H1 (cell line): ENCODE measurements at regions not wholly inside any gene's neighbourhood (a gene's known extent, or its start where the extent isn't known, plus 50 kb on each side); places are given as distances from the start of the nearest gene placed in this dataset.

Experiments used
- CTCF ChIA-PET: fragments of 300-600 bp; sonication (Branson Sonifier 250); formaldehyde crosslinking; loops from one replicate; lab custom pipeline; 2021; ENCODE audit not compliant: partially characterized antibody; lab: Charles Lee
- POLR2A ChIA-PET: fragments of 300-600 bp; sonication (Branson Sonifier 250); formaldehyde crosslinking; loops from one replicate; lab custom pipeline; 2021; ENCODE audit warnings: inconsistent platforms; ENCODE audit not compliant: partially characterized antibody; lab: Charles Lee
- DNase-seq, 2 experiments: peaks; one replicate each; pipeline versions ENCODE4 v3.0.0 to v3.0.0-alpha.2; 2010 to 2022; ENCODE audit warnings: low spot score in 2 of 2, low read depth in 1 of 2, mixed read lengths in 1 of 2
- FAIRE-seq: peaks from 2 replicates; lab custom pipeline; 2011; peaks lifted over from hg19 to GRCh38; lab: Jason Lieb, UNC
- H2AFZ ChIP-seq: 2 replicates; pipeline ENCODE4 v1.8.1; 2012; ENCODE audit warnings: low read length, inconsistent platforms
- H2AK5ac ChIP-seq: 2 replicates; pipeline ENCODE4 v1.6.1; 2013; ENCODE audit warnings: low read depth, low read length
- H2BK120ac ChIP-seq: replicated peaks from 2 replicates; pipeline ENCODE3; 2013; ENCODE audit warnings: low read depth, low read length, inconsistent platforms
- H2BK12ac ChIP-seq: 2 replicates; pipeline ENCODE4 v1.6.1; 2013; ENCODE audit warnings: low read depth, low read length
- H2BK15ac ChIP-seq: 2 replicates; pipeline ENCODE4 v1.6.1; 2013; ENCODE audit warnings: low read length
- H2BK20ac ChIP-seq: 2 replicates; pipeline ENCODE4 v1.6.1; 2013; ENCODE audit warnings: low read length
- H2BK5ac ChIP-seq: 2 replicates; pipeline ENCODE4 v1.6.1; 2013; ENCODE audit warnings: low read depth, low read length
- H3K14ac ChIP-seq: 2 replicates; pipeline ENCODE4 v1.6.1; 2013; ENCODE audit warnings: inconsistent platforms; ENCODE audit not compliant: insufficient read length
- H3K18ac ChIP-seq: 2 replicates; pipeline ENCODE4 v1.6.1; 2013; ENCODE audit warnings: low read length; ENCODE audit errors: extremely low read depth
- H3K23ac ChIP-seq: 2 replicates; pipeline ENCODE4 v1.6.1; 2013; ENCODE audit warnings: inconsistent platforms; ENCODE audit not compliant: insufficient read length
- H3K23me2 ChIP-seq: 2 replicates; pipeline ENCODE4 v1.6.1; 2013; ENCODE audit warnings: low read depth, low read length
- H3K27ac ChIP-seq: 2 replicates; pipeline ENCODE4 v1.6.1; 2011; ENCODE audit warnings: low read depth, low read length, inconsistent platforms
- H3K27me3 ChIP-seq, 4 experiments: replicated peaks in 1 of 4; 1 replicate in 1 of 4; 2 replicates in 3 of 4; pipeline versions ENCODE4 v1.6.1 to v1.8.1; 2011 to 2013; ENCODE audit warnings: low read length in 3 of 4, mild to moderate bottlenecking in 3 of 4, inconsistent platforms in 2 of 4, mixed read lengths in 2 of 4, moderate library complexity in 1 of 4; ENCODE audit not compliant: control insufficient read depth in 3 of 4, insufficient read depth in 3 of 4; ENCODE audit errors: extremely low read depth in 1 of 4
- H3K36me3 ChIP-seq, 4 experiments: 2 replicates each; pipeline versions ENCODE4 v1.6.1 to v1.8.1; 2011 to 2013; ENCODE audit warnings: mild to moderate bottlenecking in 4 of 4, low read length in 3 of 4, moderate library complexity in 2 of 4, control low read depth in 1 of 4, inconsistent platforms in 1 of 4; ENCODE audit not compliant: insufficient read depth in 4 of 4, control insufficient read depth in 2 of 4
- H3K4ac ChIP-seq: replicated peaks from 2 replicates; pipeline ENCODE3; 2013; ENCODE audit warnings: low read length, low read depth, mixed read lengths, inconsistent platforms; ENCODE audit not compliant: insufficient read length
- H3K4me1 ChIP-seq, 4 experiments: replicated peaks in 1 of 4; 1 replicate in 1 of 4; 2 replicates in 3 of 4; pipeline versions ENCODE4 v1.6.1 to v1.8.1; 2011 to 2013; ENCODE audit warnings: low read length in 3 of 4, inconsistent platforms in 2 of 4, mixed read lengths in 1 of 4; ENCODE audit not compliant: insufficient read depth in 4 of 4, control insufficient read depth in 3 of 4
- H3K4me2 ChIP-seq, 2 experiments: 2 replicates each; pipeline versions ENCODE4 v1.6.1 to v1.8.1; 2011 to 2013; ENCODE audit warnings: low read depth in 2 of 2, low read length in 2 of 2, control low read depth in 1 of 2, inconsistent platforms in 1 of 2, mild to moderate bottlenecking in 1 of 2; ENCODE audit not compliant: insufficient read depth in 1 of 2
- H3K4me3 ChIP-seq, 4 experiments: fragments of 200-600, 300-600 bp in 1 of 4; sonication (generic), shearing (Covaris generic), sonication (Bioruptor Twin) in 1 of 4; 2 replicates each; pipeline versions ENCODE4 v1.5.1 to v1.8.1; 2011 to 2016; ENCODE audit warnings: low read length in 4 of 4, low read depth in 3 of 4, control low read depth in 2 of 4, inconsistent platforms in 2 of 4, mild to moderate bottlenecking in 2 of 4, mixed read lengths in 1 of 4, moderate library complexity in 1 of 4; ENCODE audit not compliant: insufficient read depth in 2 of 4; ENCODE audit errors: extremely low read depth in 1 of 4
- H3K56ac ChIP-seq: replicated peaks from 2 replicates; pipeline ENCODE3; 2013; ENCODE audit warnings: low read depth, mild to moderate bottlenecking, mixed read lengths, low read length, inconsistent platforms; ENCODE audit not compliant: insufficient read length
- H3K79me1 ChIP-seq: 2 replicates; pipeline ENCODE4 v1.6.1; 2013; ENCODE audit warnings: low read depth, low read length, control low read depth
- H3K79me2 ChIP-seq, 2 experiments: 2 replicates each; pipeline versions ENCODE4 v1.6.1 to v1.8.1; 2012 to 2013; ENCODE audit warnings: low read length in 2 of 2, mild to moderate bottlenecking in 2 of 2, inconsistent platforms in 1 of 2; ENCODE audit not compliant: insufficient read depth in 2 of 2, control insufficient read depth in 1 of 2
- H3K9ac ChIP-seq, 4 experiments: replicated peaks in 1 of 4; 1 replicate in 1 of 4; 2 replicates in 3 of 4; pipeline versions ENCODE4 v1.6.1 to v1.8.1; 2011 to 2013; ENCODE audit warnings: low read depth in 3 of 4, low read length in 3 of 4, control low read depth in 2 of 4, mild to moderate bottlenecking in 2 of 4, moderate library complexity in 2 of 4, inconsistent platforms in 1 of 4; ENCODE audit errors: extremely low read depth in 1 of 4
- H3K9me3 ChIP-seq, 2 experiments: 2 replicates each; pipeline versions ENCODE4 v1.6.1 to v1.8.1; 2012 to 2013; ENCODE audit warnings: mild to moderate bottlenecking in 2 of 2, moderate library complexity in 2 of 2, control low read depth in 1 of 2, inconsistent platforms in 1 of 2, low read depth in 1 of 2, low read length in 1 of 2, mixed read lengths in 1 of 2; ENCODE audit not compliant: insufficient read depth in 2 of 2
- H4K20me1 ChIP-seq, 2 experiments: replicated peaks in 1 of 2; 2 replicates each; pipeline versions ENCODE3 to v1.8.1; 2011 to 2013; ENCODE audit warnings: inconsistent platforms in 2 of 2, low read length in 2 of 2, mild to moderate bottlenecking in 1 of 2; ENCODE audit not compliant: insufficient read depth in 2 of 2, control insufficient read depth in 1 of 2
- H4K5ac ChIP-seq: 2 replicates; pipeline ENCODE4 v1.6.1; 2013; ENCODE audit warnings: low read length, low read depth, mixed read lengths, inconsistent platforms; ENCODE audit not compliant: insufficient read length
- H4K8ac ChIP-seq: 2 replicates; pipeline ENCODE4 v1.8.0; 2013; ENCODE audit warnings: mild to moderate bottlenecking, moderate library complexity, low read length, inconsistent platforms; ENCODE audit not compliant: insufficient read depth; ENCODE audit errors: extremely low read depth
- H4K91ac ChIP-seq: replicated peaks from 2 replicates; pipeline ENCODE3; 2013; ENCODE audit warnings: low read length, mixed read lengths, inconsistent platforms; ENCODE audit not compliant: insufficient read length
- JUND ChIP-seq: IDR thresholded peaks from 2 replicates; pipeline ENCODE4 v1.6.1; 2011; ENCODE audit warnings: mild to moderate bottlenecking, improper control_type of control experiment, low read length
- KDM5A ChIP-seq: fragments of 200-600 bp; IDR thresholded peaks from 2 replicates; pipeline ENCODE4 v1.7.1; 2012; ENCODE audit warnings: mild to moderate bottlenecking, low read length, inconsistent platforms, mixed read lengths
- MAFK ChIP-seq: IDR thresholded peaks from 2 replicates; pipeline ENCODE4 v1.6.1; 2012; ENCODE audit warnings: low read depth, mild to moderate bottlenecking, improper control_type of control experiment, low read length
- POU5F1 ChIP-seq: IDR thresholded peaks from 2 replicates; pipeline ENCODE4 v1.6.1; 2011; ENCODE audit warnings: low read depth, mild to moderate bottlenecking, low read length, moderate library complexity
- SP4 ChIP-seq: IDR thresholded peaks from 2 replicates; pipeline ENCODE4 v1.6.1; 2012; ENCODE audit warnings: low read length, inconsistent platforms
- SUZ12 ChIP-seq: fragments of 200-600 bp; sonication (generic); IDR thresholded peaks from 2 replicates; pipeline ENCODE4 v1.6.1; 2012; ENCODE audit warnings: mild to moderate bottlenecking, inconsistent platforms, low read length, moderate library complexity, mixed read lengths
- WGBS, 2 experiments: shearing (Covaris generic) in 1 of 2; methylation state at CpG; one replicate each; pipeline versions ENCODE4 v1.1.6 to v1.1.7; 2013 to 2015; ENCODE audit warnings: low lambda C conversion rate in 2 of 2, mixed read lengths in 2 of 2, inconsistent platforms in 1 of 2, low coverage in 1 of 2, missing lambda C conversion rate in 1 of 2; ENCODE audit not compliant: insufficient replicate concordance in 2 of 2, insufficient coverage in 1 of 2, insufficient read length in 1 of 2; ENCODE audit errors: extremely low coverage in 1 of 2, missing lambda C conversion rate in 1 of 2; 5-methylcytosine and 5-hydroxymethylcytosine counted together

DNA sequence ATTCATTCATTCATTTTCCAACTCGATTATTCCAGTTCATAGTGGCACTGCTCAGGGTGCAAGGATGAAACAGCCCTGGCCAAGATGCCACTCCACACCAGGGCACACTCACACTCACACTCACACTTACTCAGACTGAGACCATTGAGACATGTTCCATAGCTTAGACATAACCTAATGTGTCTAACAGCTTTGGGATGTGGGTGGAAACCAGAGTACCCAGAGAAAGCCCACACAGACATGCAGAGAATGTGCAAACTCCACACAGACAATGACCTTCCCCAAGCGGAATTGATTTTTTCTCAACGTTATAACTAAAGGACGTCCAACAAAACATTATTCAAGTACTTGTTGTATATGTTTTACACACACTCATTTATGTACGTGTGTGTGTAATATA, 1363.5 kb downstream of the EFNA5 start:
- H2AFZ ChIP-seq: no peak overlapping the region

More for the DNA sequence above, 1363.5 kb downstream of the EFNA5 start:
- Histone ChIP-seq H3K23ac (no peak overlapping the region), H3K9ac (no peak overlapping the region), H3K56ac (no peak overlapping the region), H4K20me1 (no peaks in the 10 kb centered on the region), H4K5ac (no peak overlapping the region), H3K9me3 (no peaks in the 10 kb centered on the region), H2BK20ac (peak overlapping the region; percentile 67; the same call in 1 of the 2 replicates), H3K4me1 (peaks cover 0 to 6% (median 3%) of the 10 kb centered on the region in 4 experiments; a peak in 6 of 7 replicates), H2AK5ac (no peak overlapping the region), H2BK120ac (peak overlapping the region; percentile 63), H3K23me2 (no peaks in the 10 kb centered on the region), H3K4ac (no peak overlapping the region), H3K18ac (peak overlapping the region; percentile 42; the same call in 1 of the 2 replicates), H3K4me2 (peak overlapping the region in 1 of 2 experiments; percentile 25; a peak in 1 of 4 replicates), H4K8ac (no peak overlapping the region), H3K27ac (peak overlapping the region; percentile 56), H2BK5ac (peak overlapping the region; percentile 93), H3K27me3 (no peaks in the 10 kb centered on the region), H3K36me3 (no peaks in the 10 kb centered on the region), H3K14ac (no peak overlapping the region), H2BK15ac (no peak overlapping the region), H2BK12ac (peak overlapping the region; percentile 96), H3K79me2 (no peaks in the 10 kb centered on the region), H3K4me3 (no peak overlapping the region), H4K91ac (peak overlapping the region; percentile 37), H3K79me1 (no peaks in the 10 kb centered on the region)
- DNase-seq (no peak), FAIRE-seq (no peak)
- 81% methylated on average over 5 of the region's 5 CpGs; no CpG with 5 or more reads in 1 of the 2 experiments for WGBS, 2 experiments
- POLR2A ChIA-PET: no interaction called here
- no peak for TF ChIP-seq POU5F1
- no peak for TF ChIP-seq SUZ12
- no peak for TF ChIP-seq SP4
- TF ChIP-seq JUND: no peak
- TF ChIP-seq KDM5A: no peak
- no peak for TF ChIP-seq MAFK
- CTCF ChIA-PET: interaction anchor here (1.1 kb wide), 1 partner anchor 38 kb away, joined by 4 read pairs; no protein-coding TSS in a partner anchor
